ENCODE measurements at regions not wholly inside any gene's neighbourhood (a gene's known extent, or its start where the extent isn't known, plus 50 kb on each side); places are given as distances from the start of the nearest gene placed in this dataset.

- DNase-seq (ENCODE audit: low read depth in 2 of 2) = no peak
These were observed 63.0 kb downstream of the C5orf15 start for GRCh38 chr5:133905424-133905823.

GRCh38 chr5:133904641-133905040, 63.8 kb downstream of the C5orf15 start:
- DNase-seq (ENCODE audit: low read depth in 2 of 2) = no peak

- DNase-seq (ENCODE audit: low read depth in 2 of 2) = no peak
These were observed 65.8 kb downstream of the C5orf15 start for GRCh38 chr5:133902511-133903118.

GRCh38 chr5:133900534-133901270, 67.7 kb downstream of the C5orf15 start:
- DNase-seq (ENCODE audit: low read depth in 2 of 2) = no peak

GRCh38 chr5:133899506-133899905, 68.9 kb downstream of the C5orf15 start:
- DNase-seq (ENCODE audit: low read depth in 2 of 2) = no peak

GRCh38 chr5:133898440-133898839, 70.0 kb downstream of the C5orf15 start:
- DNase-seq (ENCODE audit: low read depth in 2 of 2) = no peak

GRCh38 chr5:133897431-133897830, 71.0 kb downstream of the C5orf15 start:
- no peak for DNase-seq (ENCODE audit: low read depth in 2 of 2)

GRCh38 chr5:133896873-133897272, 71.6 kb downstream of the C5orf15 start:
- no peak for DNase-seq (ENCODE audit: low read depth in 2 of 2)

GRCh38 chr5:133895979-133896845, 72.2 kb downstream of the C5orf15 start:
- no peak for DNase-seq (ENCODE audit: low read depth in 2 of 2)

- no peak for DNase-seq (ENCODE audit: low read depth in 2 of 2)
These were observed 74.3 kb downstream of the C5orf15 start for GRCh38 chr5:133894143-133894542.

- no peak for DNase-seq (ENCODE audit: low read depth in 2 of 2)
These were observed 75.7 kb downstream of the C5orf15 start for GRCh38 chr5:133892774-133893173.

GRCh38 chr5:133892306-133892705, 76.1 kb downstream of the C5orf15 start:
- no peak for DNase-seq (ENCODE audit: low read depth in 2 of 2)

GRCh38 chr5:133891390-133891789, 77.0 kb downstream of the C5orf15 start:
- DNase-seq (ENCODE audit: low read depth in 2 of 2) = no peak

GRCh38 chr5:133890776-133891280, 77.6 kb downstream of the C5orf15 start:
- DNase-seq (ENCODE audit: low read depth in 2 of 2) = no peak

GRCh38 chr5:133890314-133890713, 78.1 kb downstream of the C5orf15 start:
- no peak for DNase-seq (ENCODE audit: low read depth in 2 of 2)

- no peak for DNase-seq (ENCODE audit: low read depth in 2 of 2)
These were observed 79.0 kb downstream of the C5orf15 start for GRCh38 chr5:133889271-133889905.

- no peak for DNase-seq (ENCODE audit: low read depth in 2 of 2)
These were observed 79.8 kb downstream of the C5orf15 start for GRCh38 chr5:133888625-133888991.

- no peak for DNase-seq (ENCODE audit: low read depth in 2 of 2)
These were observed 82.9 kb downstream of the C5orf15 start for GRCh38 chr5:133885566-133885965.

GRCh38 chr5:133884569-133885311, 83.7 kb downstream of the C5orf15 start:
- DNase-seq (ENCODE audit: low read depth in 2 of 2) = no peak

GRCh38 chr5:133883916-133884315, 84.5 kb downstream of the C5orf15 start:
- DNase-seq (ENCODE audit: low read depth in 2 of 2) = no peak

- no peak for DNase-seq (ENCODE audit: low read depth in 2 of 2)
These were observed 85.6 kb downstream of the C5orf15 start for GRCh38 chr5:133882846-133883245.
